Mesothelial cell of epicardium (in vitro differentiated cells): ENCODE measurements at regions not wholly inside any gene's neighbourhood (a gene's known extent, or its start where the extent isn't known, plus 50 kb on each side); places are given as distances from the start of the nearest gene placed in this dataset.

Experiments
- DNase-seq, 2 experiments: peaks; one replicate each; pipeline ENCODE4 v3.0.0; 2021; ENCODE audit warnings: low spot score in 2 of 2; ENCODE audit not compliant: unreplicated experiment in 2 of 2
- H3K27ac Mint-ChIP-seq: 2 replicates; pipeline ENCODE4 v1.8.0; 2021; ENCODE audit warnings: mixed read lengths
- H3K27me3 Mint-ChIP-seq: 2 replicates; pipeline ENCODE4 v1.8.0; 2021; ENCODE audit warnings: low read depth, mixed read lengths
- H3K36me3 Mint-ChIP-seq: 2 replicates; pipeline ENCODE4 v1.8.0; 2021; ENCODE audit warnings: mixed read lengths
- H3K4me1 Mint-ChIP-seq: 2 replicates; pipeline ENCODE4 v1.8.0; 2021; ENCODE audit warnings: mixed read lengths
- H3K4me3 Mint-ChIP-seq: 2 replicates; pipeline ENCODE4 v1.8.0; 2021; ENCODE audit warnings: mild to moderate bottlenecking, moderate library complexity, mixed read lengths
- H3K9me3 Mint-ChIP-seq: 2 replicates; pipeline ENCODE4 v1.8.0; 2021; ENCODE audit warnings: mixed read lengths
- CTCF ChIP-seq: fragments of 200-600 bp; sonication (generic); IDR thresholded peaks from one replicate; pipeline ENCODE4 v1.5.0; 2021; ENCODE audit warnings: antibody characterized with exemption; ENCODE audit not compliant: unreplicated experiment

- Mint-ChIP-seq H3K4me1 (peaks cover 72% of the 10 kb centered on the region), H3K9me3 (no peaks in the 10 kb centered on the region), H3K27me3 (no peaks in the 10 kb centered on the region), H3K36me3 (no peaks in the 10 kb centered on the region), H3K4me3 (no peak overlapping the region), H3K27ac (peak overlapping the region; percentile 36)
- no peak for DNase-seq
- no peak for TF ChIP-seq CTCF
Measured at GRCh38 chr10:29107866-29108498, 180.9 kb upstream of the LYZL1 start.

GRCh38 chr10:29109707-29110571 lies 178.9 kb upstream of the LYZL1 start:
- H3K27ac Mint-ChIP-seq, result peak overlapping the region; percentile 90
- no peak for DNase-seq
- no peak for TF ChIP-seq CTCF
- peaks cover 77% of the 10 kb centered on the region for H3K4me1 Mint-ChIP-seq
- H3K36me3 Mint-ChIP-seq, result peaks cover 3% of the 10 kb centered on the region
- no peak overlapping the region for H3K4me3 Mint-ChIP-seq
- H3K27me3 Mint-ChIP-seq, result no peaks in the 10 kb centered on the region
- no peaks in the 10 kb centered on the region for H3K9me3 Mint-ChIP-seq

GRCh38 chr10:29112827-29113615 lies 175.8 kb upstream of the LYZL1 start:
- TF ChIP-seq CTCF, result no peak
- no peaks in the 10 kb centered on the region for H3K27me3 Mint-ChIP-seq
- H3K4me3 Mint-ChIP-seq, result no peak overlapping the region
- H3K27ac Mint-ChIP-seq, result peak overlapping the region; percentile 84
- H3K4me1 Mint-ChIP-seq, result peaks cover 54% of the 10 kb centered on the region
- DNase-seq, result no peak
- H3K36me3 Mint-ChIP-seq, result peaks cover 10% of the 10 kb centered on the region
- H3K9me3 Mint-ChIP-seq, result peaks cover 9% of the 10 kb centered on the region

- H3K27me3 Mint-ChIP-seq, result no peaks in the 10 kb centered on the region
- H3K36me3 Mint-ChIP-seq, result peaks cover 15% of the 10 kb centered on the region
- peaks cover 52% of the 10 kb centered on the region for H3K4me1 Mint-ChIP-seq
- DNase-seq, result no peak
- peaks cover 13% of the 10 kb centered on the region for H3K9me3 Mint-ChIP-seq
- H3K27ac Mint-ChIP-seq, result peak overlapping the region; percentile 84
- no peak overlapping the region for H3K4me3 Mint-ChIP-seq
- TF ChIP-seq CTCF, result no peak
Measured at GRCh38 chr10:29113616-29113945, 175.3 kb upstream of the LYZL1 start.

GRCh38 chr10:29114141-29114540 lies 174.7 kb upstream of the LYZL1 start:
- TF ChIP-seq CTCF, result no peak
- peaks cover 18% of the 10 kb centered on the region for H3K9me3 Mint-ChIP-seq
- H3K27me3 Mint-ChIP-seq, result no peaks in the 10 kb centered on the region
- peak overlapping the region; percentile 60 for H3K27ac Mint-ChIP-seq
- DNase-seq, result no peak
- H3K4me1 Mint-ChIP-seq, result peaks cover 50% of the 10 kb centered on the region
- H3K4me3 Mint-ChIP-seq, result no peak overlapping the region
- H3K36me3 Mint-ChIP-seq, result peaks cover 19% of the 10 kb centered on the region
